Ramos (cell line): ENCODE measurements at regions not wholly inside any gene's neighbourhood (a gene's known extent, or its start where the extent isn't known, plus 50 kb on each side); places are given as distances from the start of the nearest gene placed in this dataset.

ENCODE experiments used
- in situ Hi-C: fragments of 300-500 bp; cut with MboI; formaldehyde crosslinking; loops from one replicate; pipeline ENCODE4 v1.14.3; 2022; ENCODE audit warnings: low sequenced_read_pairs; ENCODE audit not compliant: unreplicated experiment

- in situ Hi-C loops = no loop called here
These were observed 226.6 kb upstream of the PWP1 start for GRCh38 chr12:107458990-107459389.

GRCh38 chr12:107459641-107460040 lies 226.0 kb upstream of the PWP1 start:
- in situ Hi-C loops = no loop called here

- in situ Hi-C loops = no loop called here
These were observed 224.2 kb upstream of the PWP1 start for GRCh38 chr12:107461222-107461975.

GRCh38 chr12:107462428-107463332 lies 222.9 kb upstream of the PWP1 start:
- in situ Hi-C loops = no loop called here

GRCh38 chr12:107464644-107465043 lies 221.0 kb upstream of the PWP1 start:
- in situ Hi-C loops = no loop called here

GRCh38 chr12:107465625-107466024 lies 220.0 kb upstream of the PWP1 start:
- in situ Hi-C loops = no loop called here

GRCh38 chr12:107467716-107468115 lies 217.9 kb upstream of the PWP1 start:
- in situ Hi-C loops = no loop called here

GRCh38 chr12:107468182-107468581 lies 217.4 kb upstream of the PWP1 start:
- in situ Hi-C loops = no loop called here

- in situ Hi-C loops = no loop called here
These were observed 216.6 kb upstream of the PWP1 start for GRCh38 chr12:107469011-107469410.

- in situ Hi-C loops = no loop called here
These were observed 215.0 kb upstream of the PWP1 start for GRCh38 chr12:107470645-107471044.

GRCh38 chr12:107472308-107472707 lies 213.3 kb upstream of the PWP1 start:
- in situ Hi-C loops = no loop called here

GRCh38 chr12:107474099-107474498 lies 211.5 kb upstream of the PWP1 start:
- in situ Hi-C loops = no loop called here

- in situ Hi-C loops = no loop called here
These were observed 210.7 kb upstream of the PWP1 start for GRCh38 chr12:107474639-107475539.

GRCh38 chr12:107475900-107476299 lies 209.7 kb upstream of the PWP1 start:
- in situ Hi-C loops = no loop called here

- in situ Hi-C loops = no loop called here
These were observed 208.6 kb upstream of the PWP1 start for GRCh38 chr12:107477018-107477417.

GRCh38 chr12:107477947-107478610 lies 207.5 kb upstream of the PWP1 start:
- in situ Hi-C loops = no loop called here

- in situ Hi-C loops = no loop called here
These were observed 206.7 kb upstream of the PWP1 start for GRCh38 chr12:107478881-107479280.

- in situ Hi-C loops = no loop called here
These were observed 204.6 kb upstream of the PWP1 start for GRCh38 chr12:107480836-107481608.

GRCh38 chr12:107484230-107484629 lies 201.4 kb upstream of the PWP1 start:
- in situ Hi-C loops = no loop called here
